ENCODE measurements at regions not wholly inside any gene's neighbourhood (a gene's known extent, or its start where the extent isn't known, plus 50 kb on each side); places are given as distances from the start of the nearest gene placed in this dataset.
A peak's percentile ranks its signal among the peaks of the same experiment; 100 is the strongest.

DNA sequence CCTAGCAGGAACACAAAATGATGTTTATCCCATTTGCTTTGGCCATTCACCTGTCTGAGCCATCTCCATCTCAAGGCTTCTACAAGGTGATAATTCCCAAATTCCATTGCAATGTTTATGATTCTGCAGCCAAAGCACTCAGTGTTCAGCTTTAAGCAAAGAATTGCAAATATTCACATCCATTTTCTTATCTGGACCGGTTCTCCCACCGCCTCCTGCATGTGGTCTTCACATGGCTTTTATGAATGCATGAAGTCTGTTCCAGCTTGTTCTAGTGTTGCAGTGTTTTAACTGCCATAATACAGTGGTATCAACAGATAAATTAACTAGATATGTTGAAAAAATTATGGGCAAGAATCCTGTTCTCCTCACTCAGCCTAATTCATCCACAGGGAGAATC, 443.0 kb upstream of the KLF4 start:
- dilution Hi-C loops (cut with HindIII; ENCODE audit: low sequenced_read_pairs, unreplicated experiment): no loop called here
- peaks cover 1% of the 10 kb centered on the region for H3K27me3 ChIP-seq (ENCODE audit: control insufficient read depth, insufficient read depth, low read length)
- no peak overlapping the region for H4K8ac ChIP-seq (ENCODE audit: low read depth in 2 of 2, low read length in 2 of 2)
- peaks cover 19% of the 10 kb centered on the region for H3K4me1 ChIP-seq (ENCODE audit: control insufficient read depth, insufficient read depth, low read length)
- intact Hi-C loops (cut with micrococcal nuclease): no loop called here
- no peak for TF ChIP-seq RCOR1 (IDR thresholded peaks at IDR 0.05; ENCODE audit: insufficient replicate concordance, low read length)
- H3K36me3 ChIP-seq (ENCODE audit: control insufficient read depth, insufficient read depth, low read length): no peaks in the 10 kb centered on the region
- in situ Hi-C loops (cut with MboI; ENCODE audit: low sequenced_read_pairs): no loop called here
- no peak overlapping the region for H3K23ac ChIP-seq (ENCODE audit: low read depth, low read length)
- no peaks in the 10 kb centered on the region for H3K9me3 ChIP-seq (ENCODE audit: control insufficient read depth, insufficient read depth, low read length)
- no peak overlapping the region for H4K5ac ChIP-seq (ENCODE audit: low read depth, low read length)
- no peak overlapping the region for H3K56ac ChIP-seq (ENCODE audit: extremely low read depth, insufficient read depth, low read length)
- H3K27ac ChIP-seq (ENCODE audit: insufficient read depth, low read length): peak overlapping the region; percentile 43; the same call in 1 of the 2 replicates
- H2BK15ac ChIP-seq (ENCODE audit: low read depth, low read length): no peak overlapping the region
- H2AK9ac ChIP-seq (replicated peaks; ENCODE audit: low read depth, low read length, poor library complexity): no peak overlapping the region
- H3K4me3 ChIP-seq (ENCODE audit: insufficient read depth, low read depth, low read length): no peak overlapping the region
- no peak overlapping the region for H3K14ac ChIP-seq (replicated peaks; ENCODE audit: low read depth, low read length)
- ChIA-PET CTCF (interaction anchor here (0.5 kb wide), 1 partner anchor 12 kb away, joined by 5 read pairs; no protein-coding TSS in a partner anchor), POLR2A (ENCODE audit: unreplicated experiment) (no interaction called here)
- H2AK5ac ChIP-seq (ENCODE audit: low read depth, low read length): no peak overlapping the region
- H4K20me1 ChIP-seq (ENCODE audit: insufficient read depth, low read length): no peaks in the 10 kb centered on the region
- H3K18ac ChIP-seq (ENCODE audit: low read depth, low read length): peak overlapping the region; percentile 24; the same call in 1 of the 2 replicates
- H3K79me1 ChIP-seq (ENCODE audit: low read depth in 1 of 2, low read length in 2 of 2): no peaks in the 10 kb centered on the region
- H2BK20ac ChIP-seq (ENCODE audit: low read depth, low read length): no peak overlapping the region
- no peak overlapping the region for H2BK120ac ChIP-seq (ENCODE audit: low read depth, low read length)
- no peak overlapping the region for H3K9ac ChIP-seq (ENCODE audit: low read depth, low read length)
- H3K9me1 ChIP-seq (ENCODE audit: insufficient read depth, low read length): no peaks in the 10 kb centered on the region
- peak overlapping the region; percentile 17; the same call in 1 of the 2 replicates for H3K4me2 ChIP-seq (ENCODE audit: low read depth, low read length)
- no TSS peak for BruUV-seq (replicated peaks)
- WGBS, 2 experiments (ENCODE audit: extremely low coverage in 2 of 2, insufficient read length in 1 of 2): no CpG with 5 or more reads among the region's 2 CpGs
- ATAC-seq (ENCODE audit: low read depth) (peak; percentile 15; the same call in 1 of the 2 replicates), DNase-seq (peak; percentile 13)
- H2AFZ ChIP-seq (replicated peaks; ENCODE audit: low read length, poor library complexity): no peak overlapping the region
- no peak overlapping the region for H4K91ac ChIP-seq (ENCODE audit: insufficient read depth, low read depth, low read length)
- H2BK5ac ChIP-seq (ENCODE audit: low read depth, low read length, poor library complexity, severe bottlenecking): no peak overlapping the region
- no peak overlapping the region for H3K4ac ChIP-seq (ENCODE audit: low read depth, low read length)
